IPS DF 6.9 (cell line): ENCODE measurements at regions not wholly inside any gene's neighbourhood (a gene's known extent, or its start where the extent isn't known, plus 50 kb on each side); places are given as distances from the start of the nearest gene placed in this dataset.

Experiments used
- DNase-seq: peaks from one replicate; pipeline ENCODE4 v3.0.0-alpha.2; 2013; ENCODE audit warnings: low read depth, low spot score
- H3K27ac ChIP-seq: one replicate; pipeline ENCODE4 v1.5.1; 2013; ENCODE audit warnings: low read length, control low read depth
- H3K27me3 ChIP-seq: 2 replicates; pipeline ENCODE4 v1.6.1; 2013; ENCODE audit warnings: mild to moderate bottlenecking, low read length; ENCODE audit not compliant: control insufficient read depth, insufficient read depth
- H3K36me3 ChIP-seq: 2 replicates; pipeline ENCODE4 v1.6.1; 2013; ENCODE audit warnings: low read length; ENCODE audit not compliant: control insufficient read depth, insufficient read depth
- H3K4me1 ChIP-seq: 2 replicates; pipeline ENCODE4 v1.6.1; 2013; ENCODE audit warnings: low read length; ENCODE audit not compliant: control insufficient read depth, insufficient read depth
- H3K4me3 ChIP-seq: 2 replicates; pipeline ENCODE4 v1.5.1; 2013; ENCODE audit warnings: mild to moderate bottlenecking, low read length
- H3K9me3 ChIP-seq: 2 replicates; pipeline ENCODE4 v1.6.1; 2013; ENCODE audit warnings: low read length, inconsistent platforms; ENCODE audit not compliant: control insufficient read depth, insufficient read depth
- WGBS: extraction: QIAGEN DNeasy Blood & Tissue Kit; methylation state at CpG from one replicate; pipeline ENCODE4 v1.1.7; 2013; ENCODE audit warnings: mixed read lengths, missing lambda C conversion rate; ENCODE audit not compliant: insufficient read length, insufficient coverage; 5-methylcytosine and 5-hydroxymethylcytosine counted together

DNA sequence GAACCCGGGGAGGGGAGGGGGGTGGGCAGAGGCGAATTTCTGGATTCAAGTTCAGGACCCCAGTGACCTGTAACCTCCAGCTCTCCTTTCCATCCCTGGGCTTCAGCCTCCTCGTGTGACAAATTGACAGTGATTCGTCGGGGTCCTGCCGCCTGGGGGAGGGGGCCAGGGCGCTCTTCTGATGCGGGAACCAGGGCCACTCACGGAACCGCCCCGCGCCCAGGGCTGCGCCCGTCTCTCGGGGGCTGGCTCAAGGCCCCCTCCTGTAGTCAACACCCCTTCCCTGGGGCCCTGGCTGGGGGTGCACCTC lies 92.8 kb upstream of the ANO1 start:
- WGBS = no CpG with 5 or more reads among the region's 15 CpGs

DNA sequence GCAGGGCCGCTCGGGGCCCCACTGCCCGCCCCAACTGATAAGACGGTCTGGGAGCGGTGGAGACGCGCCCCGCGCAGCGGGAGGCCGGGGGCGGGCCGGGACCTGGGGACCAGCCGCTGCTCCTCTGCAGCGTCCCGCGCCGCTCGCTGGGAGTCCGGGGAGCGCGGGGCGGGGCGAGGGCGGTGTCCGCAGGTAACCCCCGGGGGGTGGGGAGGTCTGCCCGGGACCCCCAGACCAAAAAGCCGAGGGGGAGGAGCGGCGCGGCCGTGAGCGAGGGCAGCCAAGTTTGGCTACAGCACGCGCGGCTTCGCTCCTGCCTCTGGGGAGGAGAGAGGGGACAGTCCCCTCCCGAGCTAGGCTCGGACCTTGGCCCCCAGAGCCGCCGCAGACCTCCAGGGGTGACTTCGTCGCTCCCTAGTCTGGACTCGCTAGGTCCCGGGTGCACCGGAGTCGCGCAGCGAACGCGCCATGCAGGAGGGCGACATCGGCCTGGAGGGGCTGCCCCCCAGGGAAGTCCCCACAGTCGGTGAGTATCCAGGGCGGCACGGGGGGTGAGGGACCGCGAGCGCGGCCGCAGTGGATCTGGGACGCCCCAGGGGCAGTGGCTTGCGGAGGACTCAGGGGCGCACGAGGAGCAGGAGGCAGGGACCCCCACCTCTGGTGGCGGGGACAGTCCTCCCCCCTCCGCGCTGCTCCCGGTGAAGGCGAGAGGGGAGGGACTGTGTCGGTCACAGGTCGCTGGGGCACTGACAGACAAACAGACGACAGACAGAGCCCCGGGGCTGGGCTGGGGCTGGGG lies 92.3 kb upstream of the ANO1 start:
- WGBS = no CpG with 5 or more reads among the region's 75 CpGs
- Histone ChIP-seq H3K9me3 (no peaks in the 10 kb centered on the region), H3K27me3 (peaks cover 25% of the 10 kb centered on the region; the same call in 1 of the 2 replicates), H3K36me3 (no peaks in the 10 kb centered on the region), H3K27ac (no peak overlapping the region), H3K4me1 (peaks cover 3% of the 10 kb centered on the region), H3K4me3 (peak overlapping the region; percentile 53; the same call in 1 of the 2 replicates)
- no peak for DNase-seq

More for the DNA sequence above, 92.8 kb upstream of the ANO1 start:
- Histone ChIP-seq H3K27me3 (peaks cover 25% of the 10 kb centered on the region; the same call in 1 of the 2 replicates), H3K27ac (no peak overlapping the region), H3K4me1 (peaks cover 3% of the 10 kb centered on the region), H3K9me3 (no peaks in the 10 kb centered on the region), H3K4me3 (peak overlapping the region; percentile 53; the same call in 1 of the 2 replicates), H3K36me3 (no peaks in the 10 kb centered on the region)
- no peak for DNase-seq

DNA sequence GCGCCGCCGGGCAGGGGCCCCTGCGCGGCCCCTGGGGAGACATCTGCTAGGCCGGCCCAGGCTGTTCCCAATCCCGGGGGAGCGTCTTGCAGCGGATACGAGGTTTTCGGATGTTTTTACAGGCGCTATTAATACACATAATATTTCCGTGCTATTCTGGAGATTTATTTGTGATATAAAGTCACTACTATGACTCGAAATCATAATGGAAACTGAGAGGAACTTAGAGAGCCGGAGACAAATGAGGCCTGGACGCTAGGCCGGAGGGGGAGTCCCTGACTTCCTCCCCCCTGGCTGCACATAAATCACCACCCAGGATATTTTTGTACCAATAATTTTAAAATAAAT lies 91.7 kb upstream of the ANO1 start:
- no peak overlapping the region for H3K27ac ChIP-seq
- H3K36me3 ChIP-seq = no peaks in the 10 kb centered on the region
- H3K4me1 ChIP-seq = peaks cover 3% of the 10 kb centered on the region
- WGBS = no CpG with 5 or more reads among the region's 17 CpGs
- no peaks in the 10 kb centered on the region for H3K9me3 ChIP-seq
- no peak overlapping the region for H3K4me3 ChIP-seq
- peaks cover 25% of the 10 kb centered on the region; the same call in 1 of the 2 replicates for H3K27me3 ChIP-seq
- no peak for DNase-seq

DNA sequence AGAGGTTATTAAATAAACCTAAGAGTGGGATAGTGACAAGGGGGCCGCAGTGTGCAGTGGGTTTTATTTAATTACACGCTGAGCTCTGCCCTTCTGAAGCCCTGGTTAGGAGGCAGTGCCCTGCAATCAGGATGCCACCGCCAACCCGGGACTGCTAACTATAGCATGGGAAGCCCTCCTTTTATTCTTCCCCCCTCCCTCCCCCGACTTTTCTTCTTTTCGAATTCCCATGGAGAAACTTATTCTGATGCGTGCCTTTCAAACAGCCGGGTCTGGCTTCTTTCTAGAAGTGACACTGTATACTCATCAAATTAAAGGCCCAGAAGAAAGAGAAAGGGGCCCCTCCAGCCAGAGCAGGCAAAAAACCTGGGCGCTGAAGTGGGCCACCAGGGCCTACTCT lies 91.3 kb upstream of the ANO1 start:
- Histone ChIP-seq H3K4me3 (no peak overlapping the region), H3K27me3 (peaks cover 25% of the 10 kb centered on the region; the same call in 1 of the 2 replicates), H3K9me3 (no peaks in the 10 kb centered on the region), H3K4me1 (peaks cover 3% of the 10 kb centered on the region), H3K36me3 (no peaks in the 10 kb centered on the region), H3K27ac (no peak overlapping the region)
- no CpG with 5 or more reads among the region's 9 CpGs for WGBS
- no peak for DNase-seq

DNA sequence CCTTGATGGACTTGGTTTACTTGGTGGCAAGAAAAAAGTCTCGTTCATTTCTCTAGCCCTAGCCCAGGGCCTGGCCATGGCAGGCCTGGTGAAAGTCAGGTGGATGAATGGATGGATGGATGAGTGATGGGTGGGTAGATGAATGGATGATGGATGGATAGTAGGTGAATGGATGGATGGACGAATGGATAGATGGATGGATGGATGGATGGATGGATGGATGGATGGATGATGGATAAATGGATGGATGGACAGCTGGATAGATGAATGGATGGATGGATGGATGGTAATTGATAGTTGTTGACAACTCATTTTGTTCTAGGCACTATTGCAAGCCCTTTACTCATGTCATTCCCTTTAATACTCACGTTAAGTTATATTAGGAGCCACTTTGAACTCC lies 86.1 kb upstream of the ANO1 start:
- WGBS = 93% methylated on average over 1 of the region's 3 CpGs
- no peaks in the 10 kb centered on the region for H3K4me1 ChIP-seq

DNA sequence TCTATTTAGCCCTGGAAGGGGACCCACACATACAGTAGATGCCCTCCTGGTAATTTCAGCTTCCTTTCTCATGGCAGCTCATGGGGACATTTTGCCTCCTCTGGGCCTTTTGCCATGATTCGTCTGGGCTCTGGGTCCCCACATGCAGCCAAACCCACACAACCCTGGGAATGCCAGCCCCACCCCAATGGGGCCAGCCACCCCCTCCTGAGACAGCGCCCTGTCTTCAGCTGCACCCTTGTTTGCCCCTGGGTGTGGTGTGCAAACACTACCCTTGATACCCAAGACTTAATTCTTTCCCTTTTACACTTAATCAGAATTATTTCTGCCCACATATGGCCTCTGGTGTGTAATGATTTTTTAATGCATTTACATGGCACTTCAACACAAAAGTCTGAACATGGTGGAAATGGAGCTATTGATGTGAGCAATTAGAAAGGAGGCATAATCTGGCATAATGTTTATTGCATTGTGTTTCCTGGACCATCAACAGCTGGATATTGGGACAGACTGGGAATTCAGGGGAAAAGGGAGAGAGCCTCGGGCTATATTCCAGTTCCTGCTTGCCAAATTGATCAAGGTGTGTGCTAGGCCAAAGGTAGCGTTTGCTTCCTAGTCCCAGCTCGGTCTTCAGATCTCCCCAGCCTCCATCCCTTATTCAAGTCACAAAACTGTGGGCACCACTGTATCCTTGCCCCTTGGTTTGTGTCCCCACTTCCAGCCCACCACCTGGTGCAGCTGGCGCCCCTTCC lies 85.0 kb upstream of the ANO1 start:
- no peak for DNase-seq
- Histone ChIP-seq H3K27me3 (peaks cover 2% of the 10 kb centered on the region; the same call in 1 of the 2 replicates), H3K9me3 (no peaks in the 10 kb centered on the region), H3K36me3 (no peaks in the 10 kb centered on the region), H3K4me1 (no peaks in the 10 kb centered on the region), H3K27ac (no peak overlapping the region), H3K4me3 (no peak overlapping the region)
- WGBS = no CpG with 5 or more reads among the region's 6 CpGs

More for the DNA sequence above, 86.1 kb upstream of the ANO1 start:
- peaks cover 5% of the 10 kb centered on the region; the same call in 1 of the 2 replicates for H3K27me3 ChIP-seq
- H3K36me3 ChIP-seq = no peaks in the 10 kb centered on the region
- no peak for DNase-seq
- H3K4me3 ChIP-seq = no peak overlapping the region
- H3K27ac ChIP-seq = no peak overlapping the region
- no peaks in the 10 kb centered on the region for H3K9me3 ChIP-seq

DNA sequence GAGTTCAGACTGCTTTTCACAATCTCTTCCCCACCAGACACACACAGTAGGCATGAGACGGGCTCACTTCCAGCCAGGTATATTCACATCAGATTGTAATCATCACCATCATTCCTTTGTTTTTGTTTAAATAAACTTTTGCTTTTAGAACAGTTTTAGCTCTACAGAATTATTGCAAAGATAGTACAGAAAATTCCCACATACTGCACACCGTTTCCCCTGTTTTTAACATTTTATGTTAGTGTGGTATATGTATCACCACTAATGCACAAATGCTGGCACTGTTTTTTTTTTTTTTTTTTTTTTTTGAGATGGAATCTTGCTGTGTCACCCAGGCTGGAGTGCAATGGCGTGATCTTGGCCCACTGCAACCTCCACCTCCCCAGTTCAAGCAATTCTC lies 83.3 kb upstream of the ANO1 start:
- WGBS = no CpG with 5 or more reads among the region's 3 CpGs
- no peak overlapping the region for H3K27ac ChIP-seq
- no peaks in the 10 kb centered on the region for H3K9me3 ChIP-seq
- no peak for DNase-seq
- H3K4me1 ChIP-seq = peaks cover 2% of the 10 kb centered on the region; the same call in 1 of the 2 replicates
- H3K36me3 ChIP-seq = no peaks in the 10 kb centered on the region
- H3K27me3 ChIP-seq = peaks cover 2% of the 10 kb centered on the region; the same call in 1 of the 2 replicates
- no peak overlapping the region for H3K4me3 ChIP-seq

DNA sequence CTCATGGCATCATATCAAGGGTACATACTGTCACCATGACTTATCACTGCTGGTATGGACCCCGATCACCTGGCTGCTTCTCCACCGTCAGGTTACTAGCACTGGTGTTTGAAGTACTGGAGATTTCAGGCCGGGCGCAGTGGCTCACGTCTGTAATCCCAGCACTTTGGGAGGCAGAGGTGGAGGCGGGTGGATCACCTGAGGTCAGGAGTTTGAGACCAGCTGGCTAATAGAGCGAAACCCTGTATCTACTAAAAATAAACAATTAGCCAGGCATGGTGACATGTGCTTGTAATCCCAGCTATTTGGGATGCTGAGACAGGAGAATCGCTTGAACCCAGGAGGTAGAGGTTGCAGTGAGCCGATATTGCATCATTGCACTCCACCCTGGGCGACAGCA lies 82.4 kb upstream of the ANO1 start:
- Histone ChIP-seq H3K4me3 (no peak overlapping the region), H3K27me3 (peaks cover 4% of the 10 kb centered on the region; the same call in 1 of the 2 replicates), H3K36me3 (no peaks in the 10 kb centered on the region), H3K9me3 (no peaks in the 10 kb centered on the region), H3K27ac (no peak overlapping the region), H3K4me1 (peaks cover 2% of the 10 kb centered on the region; the same call in 1 of the 2 replicates)
- WGBS = no CpG with 5 or more reads among the region's 10 CpGs
- no peak for DNase-seq

DNA sequence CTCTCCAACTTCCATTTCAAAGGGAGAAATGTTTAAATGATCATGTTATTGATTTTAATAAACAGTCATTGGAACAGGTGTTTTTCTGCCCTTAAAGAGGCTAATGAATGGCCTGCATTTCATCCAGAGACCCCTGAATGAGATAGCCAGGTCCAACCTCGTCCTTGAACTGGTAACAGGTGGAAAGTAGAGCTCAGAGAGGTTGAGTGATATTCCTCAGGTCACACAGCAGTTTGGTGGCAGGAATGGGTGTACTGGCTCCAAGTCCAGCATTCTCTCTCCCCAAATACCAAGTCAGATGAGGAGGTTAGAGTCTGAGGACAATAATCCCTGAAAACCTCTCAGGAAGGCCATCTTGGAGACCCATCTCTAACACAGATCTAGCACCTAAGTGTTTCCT lies 81.7 kb upstream of the ANO1 start:
- no peak overlapping the region for H3K27ac ChIP-seq
- no peak overlapping the region for H3K4me3 ChIP-seq
- H3K4me1 ChIP-seq = peaks cover 2% of the 10 kb centered on the region; the same call in 1 of the 2 replicates
- H3K27me3 ChIP-seq = peaks cover 9% of the 10 kb centered on the region; the same call in 1 of the 2 replicates
- H3K9me3 ChIP-seq = no peaks in the 10 kb centered on the region
- no peaks in the 10 kb centered on the region for H3K36me3 ChIP-seq
- DNase-seq = no peak
- WGBS = no CpG with 5 or more reads among the region's 1 CpG

DNA sequence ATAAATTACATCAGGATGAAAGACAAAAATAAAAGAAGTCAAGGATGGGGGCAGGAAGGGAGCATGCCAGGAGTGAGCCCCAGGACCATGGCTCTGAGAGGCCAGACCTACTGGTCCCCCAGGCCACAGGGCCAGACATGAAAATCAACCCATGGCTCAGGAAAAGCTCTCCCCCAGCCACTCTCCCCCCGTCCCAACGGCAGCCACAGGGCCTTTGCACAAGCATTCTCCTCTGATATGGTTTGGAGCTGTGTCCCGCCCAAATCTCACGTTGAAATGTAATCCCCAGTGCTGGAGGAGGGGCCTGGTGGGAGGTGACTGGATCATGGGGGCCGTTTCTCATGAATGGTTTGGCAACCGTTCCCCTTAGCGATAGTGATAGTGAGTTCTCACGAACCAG lies 80.8 kb upstream of the ANO1 start:
- no peaks in the 10 kb centered on the region for H3K9me3 ChIP-seq
- no peaks in the 10 kb centered on the region for H3K36me3 ChIP-seq
- no peak for DNase-seq
- H3K4me3 ChIP-seq = no peak overlapping the region
- peaks cover 9% of the 10 kb centered on the region; the same call in 1 of the 2 replicates for H3K27me3 ChIP-seq
- WGBS = no CpG with 5 or more reads among the region's 8 CpGs
- H3K27ac ChIP-seq = no peak overlapping the region
- H3K4me1 ChIP-seq = peaks cover 2% of the 10 kb centered on the region; the same call in 1 of the 2 replicates
